ENCODE measurements at regions not wholly inside any gene's neighbourhood (a gene's known extent, or its start where the extent isn't known, plus 50 kb on each side); places are given as distances from the start of the nearest gene placed in this dataset.

DNA sequence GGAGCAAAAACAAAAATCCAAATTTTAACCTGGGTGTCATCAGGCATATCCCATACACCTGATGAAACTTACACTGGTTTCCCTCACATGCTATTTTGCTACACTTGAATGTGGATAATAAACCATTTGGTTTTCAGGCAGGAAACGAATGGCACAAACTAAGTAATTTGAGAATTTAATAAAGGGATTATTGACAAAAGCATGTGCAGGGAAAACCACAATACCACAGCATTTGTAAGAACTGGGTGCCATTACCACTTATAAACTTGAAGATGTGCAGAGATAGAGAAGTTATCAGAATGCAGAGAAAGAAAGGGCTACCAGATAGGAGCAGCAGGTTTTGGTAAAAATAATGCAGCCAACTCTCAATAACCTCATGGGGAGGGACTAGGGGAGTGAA lies 151.2 kb downstream of the RFX6 start:
- CTCF ChIA-PET = no interaction called here
- ATAC-seq (no peak), DNase-seq (ENCODE audit: low spot score) (no peak)
- Mint-ChIP-seq H3K4me3 (no peak overlapping the region), H3K27me3 (ENCODE audit: low read depth) (no peaks in the 10 kb centered on the region), H3K4me1 (no peaks in the 10 kb centered on the region), H3K9me3 (no peaks in the 10 kb centered on the region), H3K27ac (no peak overlapping the region), H3K36me3 (no peaks in the 10 kb centered on the region)
- TF ChIP-seq, protein P1, sequence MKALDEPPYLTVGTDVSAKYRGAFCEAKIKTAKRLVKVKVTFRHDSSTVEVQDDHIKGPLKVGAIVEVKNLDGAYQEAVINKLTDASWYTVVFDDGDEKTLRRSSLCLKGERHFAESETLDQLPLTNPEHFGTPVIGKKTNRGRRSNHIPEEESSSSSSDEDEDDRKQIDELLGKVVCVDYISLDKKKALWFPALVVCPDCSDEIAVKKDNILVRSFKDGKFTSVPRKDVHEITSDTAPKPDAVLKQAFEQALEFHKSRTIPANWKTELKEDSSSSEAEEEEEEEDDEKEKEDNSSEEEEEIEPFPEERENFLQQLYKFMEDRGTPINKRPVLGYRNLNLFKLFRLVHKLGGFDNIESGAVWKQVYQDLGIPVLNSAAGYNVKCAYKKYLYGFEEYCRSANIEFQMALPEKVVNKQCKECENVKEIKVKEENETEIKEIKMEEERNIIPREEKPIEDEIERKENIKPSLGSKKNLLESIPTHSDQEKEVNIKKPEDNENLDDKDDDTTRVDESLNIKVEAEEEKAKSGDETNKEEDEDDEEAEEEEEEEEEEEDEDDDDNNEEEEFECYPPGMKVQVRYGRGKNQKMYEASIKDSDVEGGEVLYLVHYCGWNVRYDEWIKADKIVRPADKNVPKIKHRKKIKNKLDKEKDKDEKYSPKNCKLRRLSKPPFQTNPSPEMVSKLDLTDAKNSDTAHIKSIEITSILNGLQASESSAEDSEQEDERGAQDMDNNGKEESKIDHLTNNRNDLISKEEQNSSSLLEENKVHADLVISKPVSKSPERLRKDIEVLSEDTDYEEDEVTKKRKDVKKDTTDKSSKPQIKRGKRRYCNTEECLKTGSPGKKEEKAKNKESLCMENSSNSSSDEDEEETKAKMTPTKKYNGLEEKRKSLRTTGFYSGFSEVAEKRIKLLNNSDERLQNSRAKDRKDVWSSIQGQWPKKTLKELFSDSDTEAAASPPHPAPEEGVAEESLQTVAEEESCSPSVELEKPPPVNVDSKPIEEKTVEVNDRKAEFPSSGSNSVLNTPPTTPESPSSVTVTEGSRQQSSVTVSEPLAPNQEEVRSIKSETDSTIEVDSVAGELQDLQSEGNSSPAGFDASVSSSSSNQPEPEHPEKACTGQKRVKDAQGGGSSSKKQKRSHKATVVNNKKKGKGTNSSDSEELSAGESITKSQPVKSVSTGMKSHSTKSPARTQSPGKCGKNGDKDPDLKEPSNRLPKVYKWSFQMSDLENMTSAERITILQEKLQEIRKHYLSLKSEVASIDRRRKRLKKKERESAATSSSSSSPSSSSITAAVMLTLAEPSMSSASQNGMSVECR (CRISPR knock-in tag; IDR thresholded peaks at IDR 0.05; ENCODE audit: borderline replicate concordance) = no peak
- TF ChIP-seq, protein P2, sequence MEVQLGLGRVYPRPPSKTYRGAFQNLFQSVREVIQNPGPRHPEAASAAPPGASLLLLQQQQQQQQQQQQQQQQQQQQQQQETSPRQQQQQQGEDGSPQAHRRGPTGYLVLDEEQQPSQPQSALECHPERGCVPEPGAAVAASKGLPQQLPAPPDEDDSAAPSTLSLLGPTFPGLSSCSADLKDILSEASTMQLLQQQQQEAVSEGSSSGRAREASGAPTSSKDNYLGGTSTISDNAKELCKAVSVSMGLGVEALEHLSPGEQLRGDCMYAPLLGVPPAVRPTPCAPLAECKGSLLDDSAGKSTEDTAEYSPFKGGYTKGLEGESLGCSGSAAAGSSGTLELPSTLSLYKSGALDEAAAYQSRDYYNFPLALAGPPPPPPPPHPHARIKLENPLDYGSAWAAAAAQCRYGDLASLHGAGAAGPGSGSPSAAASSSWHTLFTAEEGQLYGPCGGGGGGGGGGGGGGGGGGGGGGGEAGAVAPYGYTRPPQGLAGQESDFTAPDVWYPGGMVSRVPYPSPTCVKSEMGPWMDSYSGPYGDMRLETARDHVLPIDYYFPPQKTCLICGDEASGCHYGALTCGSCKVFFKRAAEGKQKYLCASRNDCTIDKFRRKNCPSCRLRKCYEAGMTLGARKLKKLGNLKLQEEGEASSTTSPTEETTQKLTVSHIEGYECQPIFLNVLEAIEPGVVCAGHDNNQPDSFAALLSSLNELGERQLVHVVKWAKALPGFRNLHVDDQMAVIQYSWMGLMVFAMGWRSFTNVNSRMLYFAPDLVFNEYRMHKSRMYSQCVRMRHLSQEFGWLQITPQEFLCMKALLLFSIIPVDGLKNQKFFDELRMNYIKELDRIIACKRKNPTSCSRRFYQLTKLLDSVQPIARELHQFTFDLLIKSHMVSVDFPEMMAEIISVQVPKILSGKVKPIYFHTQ (CRISPR knock-in tag; IDR thresholded peaks at IDR 0.05) = no peak
- TF ChIP-seq, protein P3, sequence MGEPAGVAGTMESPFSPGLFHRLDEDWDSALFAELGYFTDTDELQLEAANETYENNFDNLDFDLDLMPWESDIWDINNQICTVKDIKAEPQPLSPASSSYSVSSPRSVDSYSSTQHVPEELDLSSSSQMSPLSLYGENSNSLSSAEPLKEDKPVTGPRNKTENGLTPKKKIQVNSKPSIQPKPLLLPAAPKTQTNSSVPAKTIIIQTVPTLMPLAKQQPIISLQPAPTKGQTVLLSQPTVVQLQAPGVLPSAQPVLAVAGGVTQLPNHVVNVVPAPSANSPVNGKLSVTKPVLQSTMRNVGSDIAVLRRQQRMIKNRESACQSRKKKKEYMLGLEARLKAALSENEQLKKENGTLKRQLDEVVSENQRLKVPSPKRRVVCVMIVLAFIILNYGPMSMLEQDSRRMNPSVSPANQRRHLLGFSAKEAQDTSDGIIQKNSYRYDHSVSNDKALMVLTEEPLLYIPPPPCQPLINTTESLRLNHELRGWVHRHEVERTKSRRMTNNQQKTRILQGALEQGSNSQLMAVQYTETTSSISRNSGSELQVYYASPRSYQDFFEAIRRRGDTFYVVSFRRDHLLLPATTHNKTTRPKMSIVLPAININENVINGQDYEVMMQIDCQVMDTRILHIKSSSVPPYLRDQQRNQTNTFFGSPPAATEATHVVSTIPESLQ (CRISPR knock-in tag; IDR thresholded peaks at IDR 0.05) = no peak
- TF ChIP-seq ELF4 (CRISPR knock-in tag; IDR thresholded peaks at IDR 0.05; ENCODE audit: low read depth) (no peak), ZNF263 (CRISPR knock-in tag; IDR thresholded peaks at IDR 0.05; ENCODE audit: low read depth) (no peak), FOXK1 (CRISPR knock-in tag; IDR thresholded peaks at IDR 0.05) (no peak)
- TF ChIP-seq, protein P4, sequence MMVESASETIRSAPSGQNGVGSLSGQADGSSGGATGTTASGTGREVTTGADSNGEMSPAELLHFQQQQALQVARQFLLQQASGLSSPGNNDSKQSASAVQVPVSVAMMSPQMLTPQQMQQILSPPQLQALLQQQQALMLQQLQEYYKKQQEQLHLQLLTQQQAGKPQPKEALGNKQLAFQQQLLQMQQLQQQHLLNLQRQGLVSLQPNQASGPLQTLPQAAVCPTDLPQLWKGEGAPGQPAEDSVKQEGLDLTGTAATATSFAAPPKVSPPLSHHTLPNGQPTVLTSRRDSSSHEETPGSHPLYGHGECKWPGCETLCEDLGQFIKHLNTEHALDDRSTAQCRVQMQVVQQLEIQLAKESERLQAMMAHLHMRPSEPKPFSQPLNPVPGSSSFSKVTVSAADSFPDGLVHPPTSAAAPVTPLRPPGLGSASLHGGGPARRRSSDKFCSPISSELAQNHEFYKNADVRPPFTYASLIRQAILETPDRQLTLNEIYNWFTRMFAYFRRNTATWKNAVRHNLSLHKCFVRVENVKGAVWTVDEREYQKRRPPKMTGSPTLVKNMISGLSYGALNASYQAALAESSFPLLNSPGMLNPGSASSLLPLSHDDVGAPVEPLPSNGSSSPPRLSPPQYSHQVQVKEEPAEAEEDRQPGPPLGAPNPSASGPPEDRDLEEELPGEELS (CRISPR knock-in tag; IDR thresholded peaks at IDR 0.05) = no peak
- POLR2A ChIA-PET = no interaction called here

DNA sequence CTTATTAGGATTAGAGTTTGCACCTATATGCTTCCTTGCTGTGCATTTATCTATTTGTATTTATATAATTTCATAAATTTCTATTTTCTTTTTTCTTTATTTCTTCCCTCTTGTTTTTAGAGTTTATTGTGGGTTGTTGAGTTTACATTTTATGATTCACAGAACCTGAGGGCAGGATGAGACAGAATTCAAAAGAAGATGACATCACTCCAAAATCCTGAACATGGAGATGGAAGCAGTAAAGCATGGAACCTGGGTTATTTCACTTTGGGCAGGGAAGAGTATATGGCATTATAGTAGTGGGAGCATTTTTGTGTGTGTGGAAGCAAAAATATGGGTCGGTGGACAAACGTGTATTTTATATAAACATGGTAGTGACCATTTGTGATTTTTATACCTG lies 157.5 kb downstream of the RFX6 start:
- H3K9me3 Mint-ChIP-seq = no peaks in the 10 kb centered on the region
- no peak for TF ChIP-seq JAZF1 (CRISPR knock-in tag; IDR thresholded peaks at IDR 0.05)
- TF ChIP-seq ZNF232 (CRISPR knock-in tag; IDR thresholded peaks at IDR 0.05) = no peak
- TF ChIP-seq ZNF317 (CRISPR knock-in tag; IDR thresholded peaks at IDR 0.05; ENCODE audit: borderline replicate concordance, low read depth) = no peak
- no peak for ATAC-seq
- no peaks in the 10 kb centered on the region for H3K36me3 Mint-ChIP-seq
- no peaks in the 10 kb centered on the region; the same call in 1 of the 2 replicates for H3K27me3 Mint-ChIP-seq (ENCODE audit: low read depth)
- no peak overlapping the region for H3K27ac Mint-ChIP-seq
- H3K4me3 Mint-ChIP-seq = no peak overlapping the region
- DNase-seq (ENCODE audit: low spot score) = no peak
- ChIA-PET CTCF (no interaction called here), POLR2A (no interaction called here)
- peaks cover 6% of the 10 kb centered on the region for H3K4me1 Mint-ChIP-seq

DNA sequence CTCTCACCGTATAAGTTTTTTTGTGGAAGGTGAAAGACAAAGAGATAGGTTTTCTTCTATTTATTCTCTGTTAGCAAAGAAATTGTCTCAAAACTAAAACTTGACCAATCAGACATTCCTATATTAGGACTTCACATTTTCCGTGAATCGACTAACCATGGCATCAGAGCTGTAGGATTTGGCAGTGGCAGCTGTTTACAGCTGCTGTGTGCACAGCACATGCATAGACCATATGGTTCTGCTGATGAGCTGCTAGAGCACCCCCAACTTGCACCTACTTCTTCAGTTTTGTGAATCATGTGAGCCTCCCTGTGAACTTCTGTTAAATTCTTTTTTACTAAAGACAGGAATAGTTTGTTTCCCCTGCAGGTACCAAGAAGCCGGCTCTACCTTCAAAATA lies 157.9 kb downstream of the RFX6 start:
- no peaks in the 10 kb centered on the region for H3K36me3 Mint-ChIP-seq
- H3K4me3 Mint-ChIP-seq = no peak overlapping the region
- no peak overlapping the region for H3K27ac Mint-ChIP-seq
- CTCF ChIA-PET = no interaction called here
- H3K9me3 Mint-ChIP-seq = no peaks in the 10 kb centered on the region
- peaks cover 6% of the 10 kb centered on the region for H3K4me1 Mint-ChIP-seq
- DNase-seq (ENCODE audit: low spot score) (no peak), ATAC-seq (no peak)
- no peaks in the 10 kb centered on the region; the same call in 1 of the 2 replicates for H3K27me3 Mint-ChIP-seq (ENCODE audit: low read depth)
- POLR2A ChIA-PET = no interaction called here
- TF ChIP-seq, protein P5, sequence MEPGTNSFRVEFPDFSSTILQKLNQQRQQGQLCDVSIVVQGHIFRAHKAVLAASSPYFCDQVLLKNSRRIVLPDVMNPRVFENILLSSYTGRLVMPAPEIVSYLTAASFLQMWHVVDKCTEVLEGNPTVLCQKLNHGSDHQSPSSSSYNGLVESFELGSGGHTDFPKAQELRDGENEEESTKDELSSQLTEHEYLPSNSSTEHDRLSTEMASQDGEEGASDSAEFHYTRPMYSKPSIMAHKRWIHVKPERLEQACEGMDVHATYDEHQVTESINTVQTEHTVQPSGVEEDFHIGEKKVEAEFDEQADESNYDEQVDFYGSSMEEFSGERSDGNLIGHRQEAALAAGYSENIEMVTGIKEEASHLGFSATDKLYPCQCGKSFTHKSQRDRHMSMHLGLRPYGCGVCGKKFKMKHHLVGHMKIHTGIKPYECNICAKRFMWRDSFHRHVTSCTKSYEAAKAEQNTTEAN (CRISPR knock-in tag; IDR thresholded peaks at IDR 0.05) = no peak
- TF ChIP-seq, protein P6, sequence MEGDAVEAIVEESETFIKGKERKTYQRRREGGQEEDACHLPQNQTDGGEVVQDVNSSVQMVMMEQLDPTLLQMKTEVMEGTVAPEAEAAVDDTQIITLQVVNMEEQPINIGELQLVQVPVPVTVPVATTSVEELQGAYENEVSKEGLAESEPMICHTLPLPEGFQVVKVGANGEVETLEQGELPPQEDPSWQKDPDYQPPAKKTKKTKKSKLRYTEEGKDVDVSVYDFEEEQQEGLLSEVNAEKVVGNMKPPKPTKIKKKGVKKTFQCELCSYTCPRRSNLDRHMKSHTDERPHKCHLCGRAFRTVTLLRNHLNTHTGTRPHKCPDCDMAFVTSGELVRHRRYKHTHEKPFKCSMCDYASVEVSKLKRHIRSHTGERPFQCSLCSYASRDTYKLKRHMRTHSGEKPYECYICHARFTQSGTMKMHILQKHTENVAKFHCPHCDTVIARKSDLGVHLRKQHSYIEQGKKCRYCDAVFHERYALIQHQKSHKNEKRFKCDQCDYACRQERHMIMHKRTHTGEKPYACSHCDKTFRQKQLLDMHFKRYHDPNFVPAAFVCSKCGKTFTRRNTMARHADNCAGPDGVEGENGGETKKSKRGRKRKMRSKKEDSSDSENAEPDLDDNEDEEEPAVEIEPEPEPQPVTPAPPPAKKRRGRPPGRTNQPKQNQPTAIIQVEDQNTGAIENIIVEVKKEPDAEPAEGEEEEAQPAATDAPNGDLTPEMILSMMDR (IDR thresholded peaks at IDR 0.05) = no peak
- TF ChIP-seq, protein P7, sequence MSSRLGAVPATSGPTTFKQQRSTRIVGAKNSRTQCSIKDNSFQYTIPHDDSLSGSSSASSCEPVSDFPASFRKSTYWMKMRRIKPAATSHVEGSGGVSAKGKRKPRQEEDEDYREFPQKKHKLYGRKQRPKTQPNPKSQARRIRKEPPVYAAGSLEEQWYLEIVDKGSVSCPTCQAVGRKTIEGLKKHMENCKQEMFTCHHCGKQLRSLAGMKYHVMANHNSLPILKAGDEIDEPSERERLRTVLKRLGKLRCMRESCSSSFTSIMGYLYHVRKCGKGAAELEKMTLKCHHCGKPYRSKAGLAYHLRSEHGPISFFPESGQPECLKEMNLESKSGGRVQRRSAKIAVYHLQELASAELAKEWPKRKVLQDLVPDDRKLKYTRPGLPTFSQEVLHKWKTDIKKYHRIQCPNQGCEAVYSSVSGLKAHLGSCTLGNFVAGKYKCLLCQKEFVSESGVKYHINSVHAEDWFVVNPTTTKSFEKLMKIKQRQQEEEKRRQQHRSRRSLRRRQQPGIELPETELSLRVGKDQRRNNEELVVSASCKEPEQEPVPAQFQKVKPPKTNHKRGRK (CRISPR knock-in tag; IDR thresholded peaks at IDR 0.05; ENCODE audit: borderline replicate concordance) = no peak
- TF ChIP-seq, protein P8, sequence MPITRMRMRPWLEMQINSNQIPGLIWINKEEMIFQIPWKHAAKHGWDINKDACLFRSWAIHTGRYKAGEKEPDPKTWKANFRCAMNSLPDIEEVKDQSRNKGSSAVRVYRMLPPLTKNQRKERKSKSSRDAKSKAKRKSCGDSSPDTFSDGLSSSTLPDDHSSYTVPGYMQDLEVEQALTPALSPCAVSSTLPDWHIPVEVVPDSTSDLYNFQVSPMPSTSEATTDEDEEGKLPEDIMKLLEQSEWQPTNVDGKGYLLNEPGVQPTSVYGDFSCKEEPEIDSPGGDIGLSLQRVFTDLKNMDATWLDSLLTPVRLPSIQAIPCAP (CRISPR knock-in tag; IDR thresholded peaks at IDR 0.05) = no peak
- TF ChIP-seq ZNF138 (CRISPR knock-in tag; conservative IDR thresholded peaks at IDR 0.05) = no peak
